Mesendoderm (in vitro differentiated cells): ENCODE measurements at regions not wholly inside any gene's neighbourhood (a gene's known extent, or its start where the extent isn't known, plus 50 kb on each side); places are given as distances from the start of the nearest gene placed in this dataset.
"Not testable (repeated sequence)": the region's sequence is repeated elsewhere in the genome, so short reads cannot be mapped to it uniquely, and the experiment has no call there.

Experiments
- DNase-seq: peaks from one replicate; pipeline ENCODE4 v3.0.0; 2013
- H2AK5ac ChIP-seq: 2 replicates; pipeline ENCODE4 v1.6.1; 2013; ENCODE audit warnings: low read length, inconsistent platforms
- H2BK120ac ChIP-seq: 2 replicates; pipeline ENCODE4 v1.6.1; 2013; ENCODE audit warnings: low read depth, mild to moderate bottlenecking, low read length, moderate library complexity, mixed read lengths
- H2BK15ac ChIP-seq: replicated peaks from 2 replicates; pipeline ENCODE4 v1.6.1; 2013; ENCODE audit warnings: low read depth, mild to moderate bottlenecking, moderate library complexity
- H2BK5ac ChIP-seq: 2 replicates; pipeline ENCODE4 v1.6.1; 2013; ENCODE audit warnings: low read length, inconsistent platforms
- H3K18ac ChIP-seq: 2 replicates; pipeline ENCODE4 v1.6.1; 2013; ENCODE audit warnings: mild to moderate bottlenecking, low read length, mixed read lengths
- H3K23ac ChIP-seq: one replicate; pipeline ENCODE4 v1.6.1; 2013; ENCODE audit warnings: low read length
- H3K27ac ChIP-seq: 2 replicates; pipeline ENCODE4 v1.5.1; 2013; ENCODE audit warnings: low read depth, mild to moderate bottlenecking, inconsistent platforms, low read length, moderate library complexity
- H3K27me3 ChIP-seq: 2 replicates; pipeline ENCODE4 v1.6.1; 2013; ENCODE audit warnings: low read length, control low read depth, mild to moderate bottlenecking, inconsistent platforms; ENCODE audit not compliant: insufficient read depth, poor library complexity
- H3K36me3 ChIP-seq: 2 replicates; pipeline ENCODE4 v1.6.1; 2013; ENCODE audit warnings: low read length, inconsistent platforms; ENCODE audit not compliant: control insufficient read depth, insufficient read depth
- H3K4ac ChIP-seq: one replicate; pipeline ENCODE4 v1.6.1; 2013; ENCODE audit warnings: low read depth, mild to moderate bottlenecking, low read length, moderate library complexity
- H3K4me1 ChIP-seq: 2 replicates; pipeline ENCODE4 v1.6.1; 2013; ENCODE audit warnings: low read depth, low read length, inconsistent platforms; ENCODE audit not compliant: control insufficient read depth
- H3K4me2 ChIP-seq: 2 replicates; pipeline ENCODE4 v1.6.1; 2013; ENCODE audit warnings: low read length
- H3K4me3 ChIP-seq: 2 replicates; pipeline ENCODE4 v1.5.1; 2013; ENCODE audit warnings: mild to moderate bottlenecking, low read length
- H3K56ac ChIP-seq: one replicate; pipeline ENCODE4 v1.6.1; 2013; ENCODE audit warnings: low read length
- H3K79me1 ChIP-seq: 2 replicates; pipeline ENCODE4 v1.6.1; 2013; ENCODE audit warnings: low read length, inconsistent platforms
- H3K79me2 ChIP-seq: 2 replicates; pipeline ENCODE4 v1.6.1; 2013; ENCODE audit warnings: mild to moderate bottlenecking, low read length; ENCODE audit not compliant: control insufficient read depth, insufficient read depth
- H3K9ac ChIP-seq: 2 replicates; pipeline ENCODE4 v1.6.1; 2013; ENCODE audit warnings: low read length, inconsistent platforms
- H4K5ac ChIP-seq: one replicate; pipeline ENCODE4 v1.6.1; 2013; ENCODE audit warnings: low read length
- H4K8ac ChIP-seq: one replicate; pipeline ENCODE4 v1.6.1; 2013; ENCODE audit warnings: low read depth, mild to moderate bottlenecking, control low read depth, low read length, moderate library complexity
- WGBS: extraction: QIAGEN DNeasy Blood & Tissue Kit; methylation state at CpG from one replicate; pipeline ENCODE4 v1.1.7; 2013; ENCODE audit warnings: low lambda C conversion rate, missing lambda C conversion rate; ENCODE audit not compliant: insufficient coverage; ENCODE audit errors: extremely low coverage; 5-methylcytosine and 5-hydroxymethylcytosine counted together

DNA sequence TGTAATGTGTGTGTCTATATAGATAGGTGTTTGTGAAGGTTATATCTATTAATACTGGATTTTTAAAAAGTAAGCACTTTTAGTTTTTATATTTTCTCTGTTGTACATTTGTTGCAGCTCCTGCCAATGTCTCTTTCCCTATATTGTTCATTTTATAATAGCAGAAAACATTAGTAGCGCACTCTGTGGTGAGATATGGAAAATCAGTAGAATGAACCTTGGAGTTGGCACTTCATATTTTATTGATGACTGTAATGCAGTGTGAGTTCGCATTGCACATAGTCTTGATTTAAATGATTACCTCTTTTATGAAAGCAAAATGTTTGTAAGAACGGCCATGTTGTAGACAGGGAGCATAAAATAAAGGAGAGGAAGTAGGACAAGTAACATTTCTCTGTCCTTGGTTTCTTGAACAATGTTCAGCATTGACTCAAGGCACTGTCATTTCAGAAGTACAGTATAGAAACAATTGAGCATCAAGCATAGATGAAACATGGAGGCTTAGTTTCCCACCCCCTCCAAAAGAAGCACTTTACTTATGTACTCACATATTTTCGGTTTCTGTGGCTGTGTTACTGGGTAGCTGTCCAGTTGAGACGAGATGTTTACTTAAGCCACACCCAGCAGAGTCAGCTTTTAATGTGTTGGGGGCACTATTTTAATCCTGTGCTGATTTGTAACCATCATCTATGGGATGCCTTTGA is 74.0 kb downstream of the TANC2 start:
- no peak overlapping the region for H3K23ac ChIP-seq
- H3K27me3 ChIP-seq, result no peaks in the 10 kb centered on the region
- no peaks in the 10 kb centered on the region for H3K79me1 ChIP-seq
- DNase-seq, result no peak
- H3K79me2 ChIP-seq, result no peaks in the 10 kb centered on the region
- no peak overlapping the region for H3K4me3 ChIP-seq
- no peak overlapping the region for H2BK15ac ChIP-seq
- H4K8ac ChIP-seq, result no peak overlapping the region
- no peak overlapping the region for H3K4ac ChIP-seq
- H2BK120ac ChIP-seq, result no peak overlapping the region
- H3K27ac ChIP-seq, result no peak overlapping the region
- no peak overlapping the region for H3K56ac ChIP-seq
- H3K4me1 ChIP-seq, result no peaks in the 10 kb centered on the region
- WGBS, result no CpG with 5 or more reads among the region's 5 CpGs
- H3K18ac ChIP-seq, result no peak overlapping the region
- no peak overlapping the region for H2BK5ac ChIP-seq
- H3K4me2 ChIP-seq, result no peak overlapping the region
- no peaks in the 10 kb centered on the region for H3K36me3 ChIP-seq
- H4K5ac ChIP-seq, result no peak overlapping the region
- H2AK5ac ChIP-seq, result no peak overlapping the region
- H3K9ac ChIP-seq, result no peak overlapping the region

DNA sequence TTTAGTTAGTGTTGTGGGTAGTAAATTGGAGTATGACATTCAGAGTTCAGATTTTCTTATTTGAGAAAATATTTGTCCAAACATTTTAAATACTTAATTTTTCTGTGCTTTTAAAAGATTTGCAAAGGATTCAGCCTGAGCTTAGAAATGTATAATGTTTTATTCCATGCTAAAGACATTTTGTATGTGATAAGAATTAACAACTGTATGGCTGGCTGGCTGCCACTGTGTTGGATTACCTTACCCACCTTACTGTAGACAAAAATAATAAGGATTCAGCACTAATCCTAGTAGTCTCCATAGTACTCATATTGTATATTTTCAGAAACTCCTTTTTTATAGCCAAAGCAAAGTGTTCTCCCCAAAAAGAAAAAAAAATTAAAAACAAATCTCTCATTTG is 74.8 kb downstream of the TANC2 start:
- Histone ChIP-seq H3K79me2 (no peaks in the 10 kb centered on the region), H3K79me1 (no peaks in the 10 kb centered on the region), H2AK5ac (no peak overlapping the region), H3K4me1 (no peaks in the 10 kb centered on the region), H2BK5ac (no peak overlapping the region), H3K27me3 (no peaks in the 10 kb centered on the region), H3K36me3 (no peaks in the 10 kb centered on the region), H3K27ac (no peak overlapping the region), H3K18ac (no peak overlapping the region), H2BK15ac (no peak overlapping the region), H3K56ac (no peak overlapping the region), H4K8ac (no peak overlapping the region), H3K4ac (no peak overlapping the region), H3K4me2 (no peak overlapping the region), H3K9ac (no peak overlapping the region), H4K5ac (no peak overlapping the region), H2BK120ac (no peak overlapping the region), H3K4me3 (no peak overlapping the region), H3K23ac (no peak overlapping the region)
- no peak for DNase-seq

DNA sequence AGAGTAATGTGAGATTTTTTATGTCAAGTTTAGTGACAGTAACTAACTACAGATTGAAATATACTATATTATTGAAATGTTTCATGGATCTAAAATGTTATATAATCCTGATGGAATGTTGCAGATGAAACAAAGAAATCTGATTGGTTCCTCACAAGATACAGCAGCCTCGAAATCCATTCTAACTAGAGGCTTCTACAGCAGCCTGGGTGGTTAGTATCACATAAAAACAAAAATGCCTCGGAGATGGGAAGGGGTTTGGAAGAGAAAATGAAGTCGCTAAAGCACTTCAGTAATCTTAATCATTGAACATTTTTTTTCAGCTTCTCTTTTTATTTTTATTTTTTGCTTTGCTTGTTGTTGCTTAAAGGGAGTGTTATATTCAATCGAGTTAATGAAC is 75.2 kb downstream of the TANC2 start:
- no peak overlapping the region for H3K23ac ChIP-seq
- H3K4me3 ChIP-seq, result no peak overlapping the region
- H2BK5ac ChIP-seq, result no peak overlapping the region
- H4K5ac ChIP-seq, result no peak overlapping the region
- H3K79me1 ChIP-seq, result no peaks in the 10 kb centered on the region
- no peak overlapping the region for H3K4me2 ChIP-seq
- H3K18ac ChIP-seq, result no peak overlapping the region
- no peaks in the 10 kb centered on the region for H3K36me3 ChIP-seq
- H2BK15ac ChIP-seq, result no peak overlapping the region
- no peak for DNase-seq
- H3K56ac ChIP-seq, result no peak overlapping the region
- H4K8ac ChIP-seq, result no peak overlapping the region
- H3K4ac ChIP-seq, result no peak overlapping the region
- H3K4me1 ChIP-seq, result no peaks in the 10 kb centered on the region
- no peak overlapping the region for H3K27ac ChIP-seq
- no peak overlapping the region for H2BK120ac ChIP-seq
- WGBS, result no CpG with 5 or more reads among the region's 4 CpGs
- H3K9ac ChIP-seq, result no peak overlapping the region
- no peaks in the 10 kb centered on the region for H3K27me3 ChIP-seq
- no peaks in the 10 kb centered on the region for H3K79me2 ChIP-seq
- no peak overlapping the region for H2AK5ac ChIP-seq

DNA sequence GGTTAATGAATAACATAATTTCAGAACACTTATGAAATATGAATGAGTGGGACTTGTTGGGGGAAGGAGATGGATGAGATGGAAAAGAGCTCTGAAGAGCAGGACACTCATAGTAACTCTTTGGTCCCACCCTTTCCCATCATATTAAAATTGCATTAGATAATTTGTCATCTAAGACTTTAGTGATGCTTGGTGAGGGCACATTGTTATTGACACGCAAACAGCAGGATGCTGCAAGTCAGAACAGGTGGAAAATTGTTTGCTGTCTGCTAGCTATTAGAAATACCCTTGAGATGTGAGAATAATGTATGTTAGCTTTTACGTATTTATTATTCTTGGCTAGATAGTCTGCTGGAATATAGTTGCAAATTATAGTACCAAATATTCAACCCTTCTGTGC is 75.7 kb downstream of the TANC2 start:
- Histone ChIP-seq H3K4me2 (no peak overlapping the region), H3K36me3 (no peaks in the 10 kb centered on the region), H3K27me3 (no peaks in the 10 kb centered on the region), H2AK5ac (no peak overlapping the region), H3K79me2 (no peaks in the 10 kb centered on the region), H3K56ac (no peak overlapping the region), H2BK5ac (no peak overlapping the region), H3K4ac (no peak overlapping the region), H4K8ac (no peak overlapping the region), H3K79me1 (no peaks in the 10 kb centered on the region), H2BK15ac (no peak overlapping the region), H3K4me1 (no peaks in the 10 kb centered on the region), H3K18ac (no peak overlapping the region), H3K4me3 (no peak overlapping the region), H2BK120ac (no peak overlapping the region), H4K5ac (no peak overlapping the region), H3K27ac (no peak overlapping the region), H3K9ac (no peak overlapping the region), H3K23ac (no peak overlapping the region)
- no CpG with 5 or more reads among the region's 2 CpGs for WGBS
- DNase-seq, result no peak

DNA sequence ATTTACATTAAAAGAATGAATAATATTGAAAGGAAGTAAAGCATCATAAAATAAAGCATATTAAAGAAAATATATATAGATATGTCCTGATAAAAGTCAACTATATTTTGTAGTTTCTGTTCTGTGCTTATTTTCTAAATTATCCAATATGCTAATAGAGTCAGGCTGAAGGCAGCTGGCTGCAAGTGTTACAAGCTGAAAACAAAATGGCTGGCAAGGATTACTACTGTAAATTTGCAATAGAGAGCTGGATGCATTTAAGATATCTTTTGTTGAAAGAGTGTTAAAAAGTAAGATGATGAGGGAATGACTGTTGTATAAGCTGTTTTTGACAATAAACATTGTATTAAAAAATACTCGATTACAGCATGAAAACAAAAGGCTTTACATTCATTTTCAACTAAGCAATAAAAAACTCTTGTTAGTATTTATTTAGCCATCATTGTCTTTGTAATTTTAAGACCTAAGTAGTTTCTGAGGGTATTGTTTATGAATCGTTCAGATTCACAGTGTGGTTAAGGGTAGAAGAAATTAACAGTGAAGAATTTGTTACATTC is 76.3 kb downstream of the TANC2 start:
- no CpG with 5 or more reads among the region's 2 CpGs for WGBS
- H3K79me2 ChIP-seq, result no peaks in the 10 kb centered on the region

DNA sequence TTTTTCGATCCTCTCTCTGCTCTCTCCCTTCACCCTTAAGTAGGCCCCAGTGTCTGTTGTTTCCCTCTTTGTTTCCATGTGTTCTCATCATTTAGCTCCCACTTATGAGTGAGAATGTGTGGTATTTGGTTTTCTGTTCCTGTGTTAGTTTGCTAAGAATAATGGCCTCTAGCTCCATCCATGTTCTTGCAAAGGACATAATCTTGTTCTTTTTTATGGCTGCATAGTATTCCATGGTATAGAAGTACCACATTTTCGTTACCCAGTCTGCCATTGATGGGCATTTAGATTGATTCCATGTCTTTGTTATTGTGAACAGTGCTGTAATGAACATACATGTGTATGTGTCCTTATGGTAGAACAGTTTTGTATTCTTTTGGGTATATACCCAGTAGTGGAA is 91.5 kb downstream of the TANC2 start:
- H3K23ac ChIP-seq, H3K79me1 ChIP-seq, H3K9ac ChIP-seq, H3K4me3 ChIP-seq, H3K27me3 ChIP-seq, H2BK15ac ChIP-seq, H3K4me1 ChIP-seq, H3K4me2 ChIP-seq, H2AK5ac ChIP-seq, H3K79me2 ChIP-seq, H3K56ac ChIP-seq, H4K5ac ChIP-seq, H3K4ac ChIP-seq, H3K27ac ChIP-seq, H2BK120ac ChIP-seq, DNase-seq, H2BK5ac ChIP-seq, H3K18ac ChIP-seq, H3K36me3 ChIP-seq, H4K8ac ChIP-seq: not testable (repeated sequence)
- WGBS, result no CpG with 5 or more reads among the region's 2 CpGs

More for the DNA sequence above, 76.3 kb downstream of the TANC2 start:
- Histone ChIP-seq H2BK120ac (no peak overlapping the region), H3K27me3 (no peaks in the 10 kb centered on the region), H3K27ac (no peak overlapping the region), H3K18ac (no peak overlapping the region), H3K4me3 (no peak overlapping the region), H3K23ac (no peak overlapping the region), H3K56ac (no peak overlapping the region), H3K4me1 (no peaks in the 10 kb centered on the region), H3K36me3 (no peaks in the 10 kb centered on the region), H3K9ac (no peak overlapping the region), H4K5ac (no peak overlapping the region), H2BK15ac (no peak overlapping the region), H3K4ac (no peak overlapping the region), H4K8ac (no peak overlapping the region), H2AK5ac (no peak overlapping the region), H2BK5ac (no peak overlapping the region), H3K4me2 (no peak overlapping the region), H3K79me1 (no peaks in the 10 kb centered on the region)
- no peak for DNase-seq
